GM12891 (cell line): ENCODE measurements at regions not wholly inside any gene's neighbourhood (a gene's known extent, or its start where the extent isn't known, plus 50 kb on each side); places are given as distances from the start of the nearest gene placed in this dataset.

Experiments used
- PAX5 ChIP-seq: IDR thresholded peaks from 2 replicates; pipeline ENCODE4 v1.6.1; 2011; ENCODE audit warnings: low read length, moderate library complexity, mild to moderate bottlenecking; ENCODE audit not compliant: insufficient read depth, severe bottlenecking
- POLR2A ChIP-seq: IDR thresholded peaks from 2 replicates; pipeline ENCODE4 v1.6.1; 2011; ENCODE audit warnings: low read depth, low read length, control low read depth
- POLR2AphosphoS5 ChIP-seq: IDR thresholded peaks from 2 replicates; pipeline ENCODE4 v1.6.1; 2011; ENCODE audit warnings: low read depth, low read length, control low read depth
- POU2F2 ChIP-seq: IDR thresholded peaks from 2 replicates; pipeline ENCODE4 v1.6.1; 2011; ENCODE audit warnings: low read depth, mild to moderate bottlenecking, control low read depth, low read length, moderate library complexity
- TAF1 ChIP-seq: IDR thresholded peaks from 2 replicates; pipeline ENCODE4 v1.6.1; 2011; ENCODE audit warnings: low read depth, low read length, control low read depth

GRCh38 chr4:24743927-24744326, 51.4 kb upstream of the SOD3 start:
- TF ChIP-seq POLR2AphosphoS5: no peak
- TF ChIP-seq POLR2A: no peak
- no peak for TF ChIP-seq PAX5
- no peak for TF ChIP-seq POU2F2
- no peak for TF ChIP-seq TAF1
